Mucosa of rectum (tissue), 2 donors: ENCODE measurements at regions not wholly inside any gene's neighbourhood (a gene's known extent, or its start where the extent isn't known, plus 50 kb on each side); places are given as distances from the start of the nearest gene placed in this dataset.
"Not testable (repeated sequence)": the region's sequence is repeated elsewhere in the genome, so short reads cannot be mapped to it uniquely, and the experiment has no call there.

Experiments
- H3K27ac ChIP-seq, 2 donors: one replicate each; pipeline ENCODE4 v1.7.0; 2013; ENCODE audit warnings: inconsistent platforms in 2 of 2, low read depth in 2 of 2, low read length in 2 of 2
- H3K27me3 ChIP-seq, 2 donors: one replicate each; pipeline ENCODE4 v1.7.0; 2013; ENCODE audit warnings: low read length in 2 of 2; ENCODE audit not compliant: control insufficient read depth in 2 of 2, insufficient read depth in 2 of 2
- H3K36me3 ChIP-seq, 2 donors: one replicate each; pipeline ENCODE4 v1.7.0; 2013; ENCODE audit warnings: low read length in 2 of 2; ENCODE audit not compliant: control insufficient read depth in 2 of 2, insufficient read depth in 2 of 2
- H3K4me1 ChIP-seq, 2 donors: one replicate each; pipeline ENCODE4 v1.7.0; 2013; ENCODE audit warnings: low read length in 2 of 2, mild to moderate bottlenecking in 1 of 2; ENCODE audit not compliant: control insufficient read depth in 2 of 2, insufficient read depth in 2 of 2
- H3K4me3 ChIP-seq, 2 donors: one replicate each; pipeline ENCODE4 v1.7.0; 2013; ENCODE audit warnings: low read length in 2 of 2
- H3K9ac ChIP-seq, 2 donors: one replicate each; pipeline ENCODE4 v1.7.0; 2013; ENCODE audit warnings: low read length in 2 of 2, low read depth in 1 of 2, mild to moderate bottlenecking in 1 of 2
- H3K9me3 ChIP-seq, 2 donors: one replicate each; pipeline ENCODE4 v1.7.0; 2013; ENCODE audit warnings: low read length in 2 of 2; ENCODE audit not compliant: control insufficient read depth in 2 of 2
- donor health status: healthy.
- donor health status: Normal muscosa, but diverticular disease.

- no peaks in the 10 kb centered on the region for H3K36me3 ChIP-seq
- no peak overlapping the region for H3K9ac ChIP-seq
- H3K27me3 ChIP-seq: no peaks in the 10 kb centered on the region
- H3K4me1 ChIP-seq: no peaks in the 10 kb centered on the region
- no peak overlapping the region for H3K27ac ChIP-seq
- H3K4me3 ChIP-seq: no peak overlapping the region
- no peaks in the 10 kb centered on the region for H3K9me3 ChIP-seq
Measured at GRCh38 chr6:146984251-146984924, 219.8 kb upstream of the STXBP5 start.

- H3K27ac ChIP-seq: no peak overlapping the region
- H3K9me3 ChIP-seq: no peaks in the 10 kb centered on the region
- no peaks in the 10 kb centered on the region for H3K27me3 ChIP-seq
- no peaks in the 10 kb centered on the region for H3K36me3 ChIP-seq
- no peak overlapping the region for H3K9ac ChIP-seq
- no peaks in the 10 kb centered on the region for H3K4me1 ChIP-seq
- no peak overlapping the region for H3K4me3 ChIP-seq
Measured at GRCh38 chr6:146985111-146985510, 219.1 kb upstream of the STXBP5 start.

- no peaks in the 10 kb centered on the region for H3K36me3 ChIP-seq
Measured at GRCh38 chr6:146985966-146986365, 218.3 kb upstream of the STXBP5 start.

GRCh38 chr6:146987938-146988337 is 216.3 kb upstream of the STXBP5 start:
- not testable (repeated sequence) for H3K4me3 ChIP-seq, H3K27me3 ChIP-seq, H3K27ac ChIP-seq, H3K4me1 ChIP-seq, H3K36me3 ChIP-seq, H3K9me3 ChIP-seq, H3K9ac ChIP-seq

More at GRCh38 chr6:146985966-146986365, 218.3 kb upstream of the STXBP5 start:
- H3K4me3 ChIP-seq: no peak overlapping the region
- no peak overlapping the region for H3K27ac ChIP-seq
- H3K9me3 ChIP-seq: no peaks in the 10 kb centered on the region
- no peaks in the 10 kb centered on the region for H3K4me1 ChIP-seq
- no peak overlapping the region for H3K9ac ChIP-seq
- H3K27me3 ChIP-seq: no peaks in the 10 kb centered on the region

GRCh38 chr6:146989860-146990259 is 214.4 kb upstream of the STXBP5 start:
- Histone ChIP-seq H3K4me3 (no peak overlapping the region), H3K36me3 (no peaks in the 10 kb centered on the region), H3K9ac (no peak overlapping the region), H3K27ac (no peak overlapping the region), H3K9me3 (no peaks in the 10 kb centered on the region), H3K27me3 (no peaks in the 10 kb centered on the region), H3K4me1 (no peaks in the 10 kb centered on the region)

- Histone ChIP-seq H3K9ac (no peak overlapping the region), H3K36me3 (no peaks in the 10 kb centered on the region), H3K9me3 (no peaks in the 10 kb centered on the region), H3K4me1 (no peaks in the 10 kb centered on the region), H3K4me3 (no peak overlapping the region), H3K27me3 (no peaks in the 10 kb centered on the region), H3K27ac (no peak overlapping the region)
Measured at GRCh38 chr6:146990284-146990683, 213.9 kb upstream of the STXBP5 start.

- H3K27ac ChIP-seq: no peak overlapping the region
- no peaks in the 10 kb centered on the region for H3K4me1 ChIP-seq
- H3K4me3 ChIP-seq: no peak overlapping the region
- no peaks in the 10 kb centered on the region for H3K9me3 ChIP-seq
- H3K9ac ChIP-seq: no peak overlapping the region
- no peaks in the 10 kb centered on the region for H3K36me3 ChIP-seq
- no peaks in the 10 kb centered on the region for H3K27me3 ChIP-seq
Measured at GRCh38 chr6:146990821-146991798, 213.1 kb upstream of the STXBP5 start.

GRCh38 chr6:146997062-146997461 is 207.2 kb upstream of the STXBP5 start:
- Histone ChIP-seq H3K4me1 (no peaks in the 10 kb centered on the region), H3K4me3 (no peak overlapping the region), H3K27me3 (no peaks in the 10 kb centered on the region), H3K36me3 (no peaks in the 10 kb centered on the region), H3K9ac (no peak overlapping the region), H3K27ac (no peak overlapping the region), H3K9me3 (no peaks in the 10 kb centered on the region)

- H3K4me1 ChIP-seq: no peaks in the 10 kb centered on the region
- H3K27ac ChIP-seq: no peak overlapping the region
- H3K36me3 ChIP-seq: no peaks in the 10 kb centered on the region
- H3K27me3 ChIP-seq: no peaks in the 10 kb centered on the region
- no peak overlapping the region for H3K4me3 ChIP-seq
- H3K9ac ChIP-seq: no peak overlapping the region
- H3K9me3 ChIP-seq: no peaks in the 10 kb centered on the region
Measured at GRCh38 chr6:146999766-147000165, 204.5 kb upstream of the STXBP5 start.
